Smooth muscle cell (in vitro differentiated cells): ENCODE measurements at regions not wholly inside any gene's neighbourhood (a gene's known extent, or its start where the extent isn't known, plus 50 kb on each side); places are given as distances from the start of the nearest gene placed in this dataset.
"Not testable (repeated sequence)": the region's sequence is repeated elsewhere in the genome, so short reads cannot be mapped to it uniquely, and the experiment has no call there.

Experiments used
- DNase-seq: peaks from one replicate; lab custom pipeline; 2025; ENCODE audit not compliant: unreplicated experiment; lab: John Stamatoyannopoulos, UW
- H2AFZ ChIP-seq: fragments of 200-600 bp; sonication (generic); 2 replicates; pipeline ENCODE4 v1.6.0; 2016; ENCODE audit warnings: antibody characterized with exemption, low read depth, mild to moderate bottlenecking
- H3F3A ChIP-seq: fragments of 200-600 bp; sonication (generic); 2 replicates; pipeline ENCODE4 v1.6.0; 2017; ENCODE audit warnings: antibody characterized with exemption, low read depth
- H3K27ac ChIP-seq: fragments of 200-600 bp; sonication (generic); 2 replicates; pipeline ENCODE4 v1.5.1; 2016; ENCODE audit warnings: low read depth, mild to moderate bottlenecking
- H3K27me3 ChIP-seq: fragments of 200-600 bp; sonication (generic); 2 replicates; pipeline ENCODE4 v1.6.1; 2016; ENCODE audit warnings: low read depth, mild to moderate bottlenecking
- H3K36me3 ChIP-seq: fragments of 200-600 bp; sonication (generic); 2 replicates; pipeline ENCODE4 v1.5.1; 2016; ENCODE audit warnings: low read depth
- H3K4me1 ChIP-seq: fragments of 200-600 bp; sonication (generic); 2 replicates; pipeline ENCODE4 v1.5.1; 2016; ENCODE audit warnings: low read depth
- H3K4me2 ChIP-seq: fragments of 200-600 bp; sonication (generic); 2 replicates; pipeline ENCODE4 v1.6.0; 2016; ENCODE audit warnings: mild to moderate bottlenecking
- H3K4me3 ChIP-seq: fragments of 200-600 bp; sonication (generic); 2 replicates; pipeline ENCODE4 v1.5.1; 2016; ENCODE audit warnings: mild to moderate bottlenecking
- H3K79me2 ChIP-seq: fragments of 200-600 bp; sonication (generic); 2 replicates; pipeline ENCODE4 v1.6.0; 2016; ENCODE audit warnings: low read depth, mild to moderate bottlenecking
- H3K9ac ChIP-seq: fragments of 200-600 bp; sonication (generic); 2 replicates; pipeline ENCODE4 v1.6.0; 2016; ENCODE audit warnings: low read depth
- H3K9me3 ChIP-seq: fragments of 200-600 bp; sonication (generic); replicated peaks from 2 replicates; pipeline ENCODE4 v1.5.1; 2016; ENCODE audit warnings: low read depth
- H4K20me1 ChIP-seq: fragments of 200-600 bp; sonication (generic); 2 replicates; pipeline ENCODE4 v1.6.0; 2016; ENCODE audit warnings: low read depth
- CTCF ChIP-seq: fragments of 200-600 bp; sonication (generic); IDR thresholded peaks from 2 replicates; pipeline ENCODE4 v1.5.1; 2017; ENCODE audit warnings: borderline replicate concordance, mild to moderate bottlenecking, antibody characterized with exemption; ENCODE audit not compliant: insufficient read depth, poor library complexity, severe bottlenecking
- WGBS: methylation state at CpG from one replicate; pipeline ENCODE4 v1.1.7; 2016; ENCODE audit warnings: low lambda C conversion rate; 5-methylcytosine and 5-hydroxymethylcytosine counted together

GRCh38 chr11:25816411-25816810 lies 515.5 kb upstream of the ANO3 start:
- no peak overlapping the region for H3K27ac ChIP-seq
- H3K4me3 ChIP-seq: no peak overlapping the region
- no peak overlapping the region for H3K4me2 ChIP-seq
- no peaks in the 10 kb centered on the region for H3K4me1 ChIP-seq
- TF ChIP-seq CTCF: no peak
- no peaks in the 10 kb centered on the region for H3K9me3 ChIP-seq
- no peaks in the 10 kb centered on the region for H3K27me3 ChIP-seq
- no peaks in the 10 kb centered on the region for H4K20me1 ChIP-seq
- 61% methylated on average over 3 of the region's 3 CpGs for WGBS
- no peaks in the 10 kb centered on the region for H3F3A ChIP-seq
- no peak overlapping the region for H3K9ac ChIP-seq
- no peak overlapping the region for H2AFZ ChIP-seq
- H3K36me3 ChIP-seq: no peaks in the 10 kb centered on the region
- DNase-seq: no peak
- no peaks in the 10 kb centered on the region for H3K79me2 ChIP-seq

GRCh38 chr11:25824688-25825087 lies 507.2 kb upstream of the ANO3 start:
- no peak for DNase-seq
- Histone ChIP-seq H3K9ac (no peak overlapping the region), H3K79me2 (no peaks in the 10 kb centered on the region), H2AFZ (no peak overlapping the region), H3K9me3 (no peaks in the 10 kb centered on the region), H4K20me1 (no peaks in the 10 kb centered on the region), H3K27me3 (no peaks in the 10 kb centered on the region), H3K27ac (no peak overlapping the region), H3K4me1 (no peaks in the 10 kb centered on the region), H3K36me3 (no peaks in the 10 kb centered on the region), H3F3A (no peaks in the 10 kb centered on the region), H3K4me3 (no peak overlapping the region), H3K4me2 (no peak overlapping the region)
- no peak for TF ChIP-seq CTCF

GRCh38 chr11:25831485-25831884 lies 500.4 kb upstream of the ANO3 start:
- not testable (repeated sequence) for DNase-seq, H3F3A ChIP-seq, H3K27ac ChIP-seq, H3K4me3 ChIP-seq, H3K27me3 ChIP-seq, H3K4me1 ChIP-seq, H4K20me1 ChIP-seq, H3K9me3 ChIP-seq, H2AFZ ChIP-seq, H3K9ac ChIP-seq, H3K36me3 ChIP-seq, H3K79me2 ChIP-seq, H3K4me2 ChIP-seq
- 90% methylated on average over 10 of the region's 10 CpGs for WGBS

- Histone ChIP-seq H3K4me1 (no peaks in the 10 kb centered on the region), H3K79me2 (no peaks in the 10 kb centered on the region), H3K4me3 (no peak overlapping the region), H3K27ac (no peak overlapping the region), H2AFZ (no peak overlapping the region), H3K36me3 (no peaks in the 10 kb centered on the region), H3F3A (no peaks in the 10 kb centered on the region), H3K9me3 (no peaks in the 10 kb centered on the region), H4K20me1 (no peaks in the 10 kb centered on the region), H3K27me3 (no peaks in the 10 kb centered on the region), H3K4me2 (no peak overlapping the region), H3K9ac (no peak overlapping the region)
- TF ChIP-seq CTCF: no peak
- 93% methylated on average over 6 of the region's 6 CpGs for WGBS
- no peak for DNase-seq
Measured at GRCh38 chr11:25838918-25839625, 492.9 kb upstream of the ANO3 start.
